OCI-LY1 (cell line): ENCODE measurements at regions not wholly inside any gene's neighbourhood (a gene's known extent, or its start where the extent isn't known, plus 50 kb on each side); places are given as distances from the start of the nearest gene placed in this dataset.

ENCODE experiments used
- H2AFZ ChIP-seq: fragments of 200-600 bp; sonication (generic), shearing (Covaris generic); 2 replicates; pipeline ENCODE4 v1.6.0; 2014; ENCODE audit warnings: antibody characterized with exemption, mild to moderate bottlenecking, low read length
- H3F3A ChIP-seq: fragments of 200-600 bp; sonication (generic), shearing (Covaris generic); 2 replicates; pipeline ENCODE4 v1.6.0; 2014; ENCODE audit warnings: mild to moderate bottlenecking, antibody characterized with exemption, low read length, moderate library complexity; ENCODE audit not compliant: insufficient read depth
- H3K27ac ChIP-seq: fragments of 200-600 bp; sonication (generic); 2 replicates; pipeline ENCODE4 v1.5.1; 2014; ENCODE audit warnings: low read length, mixed run types, mild to moderate bottlenecking, low read depth; ENCODE audit not compliant: poor library complexity, severe bottlenecking
- H3K27me3 ChIP-seq: fragments of 200-600 bp; sonication (generic); 2 replicates; pipeline ENCODE4 v1.6.0; 2014; ENCODE audit warnings: antibody characterized with exemption, mild to moderate bottlenecking, low read length, moderate library complexity; ENCODE audit not compliant: insufficient read depth
- H3K36me3 ChIP-seq: fragments of 200-600 bp; sonication (generic); 2 replicates; pipeline ENCODE4 v1.6.1; 2014; ENCODE audit warnings: mild to moderate bottlenecking, antibody characterized with exemption, low read length, moderate library complexity, mixed read lengths; ENCODE audit not compliant: insufficient read depth
- H3K4me1 ChIP-seq: fragments of 200-600 bp; sonication (generic); 2 replicates; pipeline ENCODE4 v1.5.1; 2014; ENCODE audit warnings: mild to moderate bottlenecking, low read length, moderate library complexity; ENCODE audit not compliant: insufficient read depth, severe bottlenecking
- H3K4me2 ChIP-seq: fragments of 200-600 bp; sonication (generic), shearing (Covaris generic); 2 replicates; pipeline ENCODE4 v1.6.1; 2014; ENCODE audit warnings: low read length
- H3K4me3 ChIP-seq: fragments of 200-600 bp; sonication (generic); 2 replicates; pipeline ENCODE4 v1.5.1; 2014; ENCODE audit warnings: low read length, low read depth, mild to moderate bottlenecking, mixed read lengths; ENCODE audit not compliant: poor library complexity, severe bottlenecking
- H3K79me2 ChIP-seq: fragments of 200-600 bp; shearing (Covaris generic); 2 replicates; pipeline ENCODE4 v1.6.1; 2016; ENCODE audit warnings: mixed run types, low read length, mixed read lengths; ENCODE audit not compliant: insufficient read depth
- H3K9ac ChIP-seq: fragments of 200-600 bp; sonication (generic), shearing (Covaris generic); 2 replicates; pipeline ENCODE4 v1.6.1; 2014; ENCODE audit warnings: mild to moderate bottlenecking, low read length, mixed read lengths
- H3K9me2 ChIP-seq: fragments of 200-600 bp; sonication (generic), shearing (Covaris generic); 2 replicates; pipeline ENCODE4 v1.6.1; 2014; ENCODE audit warnings: low read depth, mild to moderate bottlenecking, low read length, mixed read lengths
- H3K9me3 ChIP-seq: fragments of 200-600 bp; shearing (Covaris generic); 2 replicates; pipeline ENCODE4 v1.6.1; 2014; ENCODE audit warnings: low read length, mixed read lengths
- H4K20me1 ChIP-seq: fragments of 200-600 bp; sonication (generic), shearing (Covaris generic); 2 replicates; pipeline ENCODE4 v1.6.0; 2016; ENCODE audit warnings: mild to moderate bottlenecking, low read length; ENCODE audit not compliant: insufficient read depth
- EZH2 ChIP-seq: fragments of 200-600 bp; sonication (generic), shearing (Covaris generic); IDR thresholded peaks from 2 replicates; pipeline ENCODE4 v1.8.0; 2017; ENCODE audit warnings: borderline replicate concordance, mixed run types, mild to moderate bottlenecking, antibody characterized with exemption, low read length, moderate library complexity, mixed read lengths
- TF ChIP-seq, protein P1 (sequence below): fragments of 200-600 bp; sonication (generic), shearing (Covaris generic); IDR thresholded peaks from 2 replicates; pipeline ENCODE4 v1.5.1; 2017; ENCODE audit warnings: mild to moderate bottlenecking, antibody characterized with exemption, low read length, moderate library complexity, mixed read lengths

DNA sequence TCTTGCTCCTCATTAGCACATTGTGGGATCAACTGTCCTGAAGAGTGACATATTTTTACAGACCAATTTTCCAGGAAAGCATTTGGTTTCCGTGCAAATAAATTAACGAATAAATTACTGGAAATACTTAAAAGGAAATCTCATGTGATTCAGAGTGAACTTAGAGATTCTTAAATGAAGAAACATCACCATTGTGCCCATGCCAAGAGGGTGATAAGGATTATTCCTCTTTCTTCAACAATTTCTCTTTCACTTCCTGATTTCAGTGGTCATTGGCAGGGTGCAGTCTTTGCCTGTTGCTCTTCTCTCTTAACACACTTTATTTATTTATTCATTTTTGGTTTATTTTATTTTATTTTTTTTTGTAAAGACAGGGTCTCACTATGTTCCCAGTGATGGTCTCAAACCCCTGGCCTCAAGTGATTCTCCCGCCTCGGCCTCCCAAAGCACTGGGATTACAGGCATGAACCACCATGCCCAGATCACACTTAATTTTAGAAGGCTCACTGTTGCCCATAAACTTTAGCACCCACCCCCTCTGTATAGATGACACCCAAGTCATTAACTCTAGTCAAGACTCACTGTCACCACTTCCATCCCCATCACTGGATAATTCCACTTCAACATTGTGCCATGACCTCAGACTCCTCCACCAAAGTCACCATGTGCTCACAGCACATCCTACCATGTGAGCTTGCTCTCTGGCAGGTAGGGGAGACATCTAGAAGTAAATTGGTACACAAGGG is 92.6 kb upstream of the CERS6 start:
- Histone ChIP-seq H3K27ac (no peak overlapping the region), H3K9ac (no peak overlapping the region), H3K27me3 (no peaks in the 10 kb centered on the region), H3K4me2 (no peak overlapping the region), H3K4me1 (no peaks in the 10 kb centered on the region), H3K9me3 (no peaks in the 10 kb centered on the region), H3K9me2 (no peaks in the 10 kb centered on the region), H3K79me2 (no peaks in the 10 kb centered on the region), H3F3A (no peaks in the 10 kb centered on the region), H2AFZ (no peak overlapping the region), H4K20me1 (no peaks in the 10 kb centered on the region), H3K36me3 (no peaks in the 10 kb centered on the region), H3K4me3 (no peak overlapping the region)
- TF ChIP-seq, protein P1, sequence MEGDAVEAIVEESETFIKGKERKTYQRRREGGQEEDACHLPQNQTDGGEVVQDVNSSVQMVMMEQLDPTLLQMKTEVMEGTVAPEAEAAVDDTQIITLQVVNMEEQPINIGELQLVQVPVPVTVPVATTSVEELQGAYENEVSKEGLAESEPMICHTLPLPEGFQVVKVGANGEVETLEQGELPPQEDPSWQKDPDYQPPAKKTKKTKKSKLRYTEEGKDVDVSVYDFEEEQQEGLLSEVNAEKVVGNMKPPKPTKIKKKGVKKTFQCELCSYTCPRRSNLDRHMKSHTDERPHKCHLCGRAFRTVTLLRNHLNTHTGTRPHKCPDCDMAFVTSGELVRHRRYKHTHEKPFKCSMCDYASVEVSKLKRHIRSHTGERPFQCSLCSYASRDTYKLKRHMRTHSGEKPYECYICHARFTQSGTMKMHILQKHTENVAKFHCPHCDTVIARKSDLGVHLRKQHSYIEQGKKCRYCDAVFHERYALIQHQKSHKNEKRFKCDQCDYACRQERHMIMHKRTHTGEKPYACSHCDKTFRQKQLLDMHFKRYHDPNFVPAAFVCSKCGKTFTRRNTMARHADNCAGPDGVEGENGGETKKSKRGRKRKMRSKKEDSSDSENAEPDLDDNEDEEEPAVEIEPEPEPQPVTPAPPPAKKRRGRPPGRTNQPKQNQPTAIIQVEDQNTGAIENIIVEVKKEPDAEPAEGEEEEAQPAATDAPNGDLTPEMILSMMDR, result no peak
- TF ChIP-seq EZH2, result no peak

DNA sequence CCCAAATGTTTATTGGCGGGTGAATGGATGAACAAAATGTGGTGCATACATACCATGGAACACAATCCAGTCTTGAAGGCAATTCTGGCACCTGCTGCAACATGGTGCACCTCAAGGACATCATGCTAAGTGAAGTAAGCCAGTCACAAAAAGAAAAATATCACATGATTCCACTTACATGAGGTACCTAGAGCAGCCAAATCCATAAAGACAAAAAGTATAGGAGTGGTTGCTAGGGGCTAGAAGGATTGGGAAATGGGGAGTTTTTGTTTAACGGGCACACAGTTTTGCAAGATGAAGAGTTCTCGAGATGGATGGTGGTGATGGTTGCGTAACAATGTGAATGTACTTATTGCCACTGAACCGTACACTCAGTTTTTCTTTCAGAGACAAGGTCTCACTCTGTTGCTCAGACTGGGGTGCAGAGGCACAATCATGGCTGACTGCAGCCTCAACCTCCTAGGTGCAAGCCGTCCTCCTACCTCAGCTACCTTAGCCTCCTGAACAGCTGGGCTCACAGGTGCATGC is 90.9 kb upstream of the CERS6 start:
- Histone ChIP-seq H3K9ac (no peak overlapping the region), H3K27me3 (no peaks in the 10 kb centered on the region), H3K79me2 (no peaks in the 10 kb centered on the region), H4K20me1 (no peaks in the 10 kb centered on the region), H3K4me3 (no peak overlapping the region), H3F3A (no peaks in the 10 kb centered on the region), H3K9me2 (no peaks in the 10 kb centered on the region), H3K9me3 (no peaks in the 10 kb centered on the region), H3K36me3 (no peaks in the 10 kb centered on the region), H3K4me2 (no peak overlapping the region), H2AFZ (no peak overlapping the region), H3K4me1 (no peaks in the 10 kb centered on the region), H3K27ac (no peak overlapping the region)
- TF ChIP-seq, protein P1, result no peak
- no peak for TF ChIP-seq EZH2

DNA sequence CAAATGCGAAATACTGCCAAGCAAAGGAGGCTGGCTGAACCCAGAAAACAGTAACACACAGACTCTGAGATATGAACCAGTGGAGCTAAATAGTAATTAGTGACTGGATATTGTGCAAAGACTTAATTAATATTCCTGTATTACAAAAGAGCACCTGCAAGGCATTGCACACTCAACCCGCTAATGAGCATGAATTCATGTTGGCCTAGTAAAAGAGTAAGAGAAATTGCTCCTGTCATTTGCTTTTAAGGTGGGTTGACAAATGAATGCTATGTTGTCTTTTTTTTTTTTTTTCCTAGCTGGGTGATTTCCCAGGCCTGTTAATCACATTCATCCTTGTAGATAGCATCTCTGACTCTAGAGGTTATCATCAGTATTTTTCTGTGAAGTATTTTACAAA is 87.0 kb upstream of the CERS6 start:
- no peaks in the 10 kb centered on the region for H4K20me1 ChIP-seq
- no peaks in the 10 kb centered on the region for H3K36me3 ChIP-seq
- H3K4me3 ChIP-seq, result no peak overlapping the region
- H3K4me2 ChIP-seq, result no peak overlapping the region
- no peak overlapping the region for H3K27ac ChIP-seq
- H2AFZ ChIP-seq, result no peak overlapping the region
- no peak overlapping the region for H3K9ac ChIP-seq
- H3K9me3 ChIP-seq, result no peaks in the 10 kb centered on the region
- TF ChIP-seq, protein P1, result no peak
- no peak for TF ChIP-seq EZH2
- H3F3A ChIP-seq, result no peaks in the 10 kb centered on the region
- H3K27me3 ChIP-seq, result no peaks in the 10 kb centered on the region
- no peaks in the 10 kb centered on the region for H3K4me1 ChIP-seq
- no peaks in the 10 kb centered on the region for H3K9me2 ChIP-seq
- H3K79me2 ChIP-seq, result no peaks in the 10 kb centered on the region
